Renal pelvis (tissue), 1 donor: ENCODE measurements at regions not wholly inside any gene's neighbourhood (a gene's known extent, or its start where the extent isn't known, plus 50 kb on each side); places are given as distances from the start of the nearest gene placed in this dataset.
A peak's percentile ranks its signal among the peaks of the same experiment; 100 is the strongest.

Source experiments
- DNase-seq: peaks from one replicate; pipeline ENCODE4 v3.0.0-alpha.2; 2013

DNA sequence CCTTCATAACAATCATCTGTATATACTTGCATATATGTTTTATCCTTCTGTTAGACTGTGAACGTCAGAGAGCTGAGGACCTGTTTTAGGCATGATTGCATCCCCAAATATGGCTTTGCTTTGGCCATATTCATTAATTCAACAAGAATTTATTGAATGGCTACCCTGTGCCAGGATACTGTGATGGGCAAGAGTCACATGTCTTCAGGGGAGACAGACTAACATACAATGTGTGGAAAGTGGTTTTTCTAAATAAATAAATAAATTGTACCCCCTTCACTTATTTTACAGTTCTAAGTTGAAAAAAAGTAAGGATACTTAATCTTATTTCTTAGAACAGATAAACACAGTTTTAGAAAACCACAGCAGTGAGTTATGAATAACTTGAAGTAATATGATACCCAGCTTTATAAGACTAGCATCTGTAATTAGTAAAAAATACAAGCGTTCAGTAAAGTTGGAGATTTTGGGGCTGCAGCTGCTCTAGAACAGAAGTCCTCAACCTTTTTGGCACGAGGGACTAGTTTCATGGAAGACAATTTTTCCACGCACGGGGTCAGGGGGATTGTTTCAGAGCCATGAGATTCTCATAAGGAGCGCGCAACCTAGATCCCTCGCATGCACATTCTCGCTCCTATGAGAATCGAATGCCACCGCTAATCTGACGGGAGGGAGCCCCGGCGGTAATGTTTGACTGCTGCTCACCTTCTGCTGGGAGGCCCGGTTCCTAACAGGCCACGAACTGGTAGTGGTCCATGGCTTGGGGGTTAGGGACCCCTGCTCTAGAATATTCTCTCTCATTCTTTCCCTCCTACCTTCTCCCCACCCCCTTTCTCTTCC lies 89.4 kb upstream of the MTPN start:
- no peak for DNase-seq

DNA sequence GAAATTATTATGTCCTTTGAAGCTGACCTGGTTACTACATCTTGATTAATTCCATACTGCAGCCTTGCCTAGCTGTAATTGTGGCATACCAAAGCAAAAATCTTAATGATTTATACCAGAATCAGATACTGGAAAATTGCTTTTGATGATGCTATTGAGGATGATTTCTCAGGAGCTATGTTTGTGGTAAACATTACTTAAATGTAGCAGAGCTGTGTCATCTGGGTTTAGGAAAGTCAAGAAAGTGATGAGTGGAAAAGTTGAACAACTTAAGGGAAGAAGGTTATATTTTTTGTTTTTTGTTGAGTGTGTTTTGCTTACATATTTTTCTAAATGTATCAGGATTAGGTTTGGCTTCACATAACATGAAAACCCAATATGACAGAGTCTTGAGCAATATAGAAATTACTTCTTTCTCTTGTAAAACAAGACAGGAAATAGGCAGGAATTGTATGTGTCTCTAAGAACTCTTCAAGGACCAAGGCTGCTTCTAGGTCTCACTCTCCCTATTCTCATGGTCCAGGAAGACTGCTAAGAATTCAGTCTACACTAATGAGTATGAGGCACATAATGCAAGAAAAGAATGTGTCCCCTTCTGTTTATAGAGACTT lies 87.6 kb upstream of the MTPN start:
- no peak for DNase-seq

DNA sequence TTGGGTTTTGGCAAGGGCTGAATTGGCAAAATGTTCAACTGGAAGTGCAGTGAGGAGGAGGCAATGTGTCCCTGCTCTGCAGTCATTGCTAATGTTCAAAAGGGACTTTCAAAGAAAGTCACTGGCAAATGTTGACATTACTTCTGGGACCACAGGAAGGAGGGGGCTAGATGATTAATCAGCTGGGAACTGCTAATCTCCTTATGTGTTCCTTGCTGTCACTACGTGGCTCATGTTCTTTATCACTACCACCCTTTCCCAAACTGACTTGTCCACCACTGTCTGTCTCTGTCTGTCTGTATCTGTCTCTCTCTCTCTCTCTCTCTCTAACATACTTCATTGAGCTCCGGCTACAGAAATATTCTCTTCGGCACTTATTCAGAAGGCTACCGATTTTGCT lies 86.9 kb upstream of the MTPN start:
- no peak for DNase-seq

DNA sequence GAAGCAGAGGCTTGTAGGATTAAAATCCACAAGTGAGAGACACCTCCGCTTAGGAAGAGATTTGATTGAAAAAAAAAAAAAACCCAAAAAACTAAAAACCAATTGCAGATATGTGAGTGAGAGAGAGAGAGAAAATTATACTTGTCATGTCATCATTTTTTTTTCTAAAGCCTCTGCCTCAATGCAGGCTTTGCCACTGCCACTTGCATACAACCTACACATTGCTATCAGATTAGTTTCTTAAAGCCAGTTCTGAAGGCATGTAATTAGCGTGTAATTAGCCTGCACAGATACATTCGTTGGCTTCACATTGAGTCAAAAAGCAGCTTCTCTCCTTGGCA lies 86.1 kb upstream of the MTPN start:
- DNase-seq = no peak

DNA sequence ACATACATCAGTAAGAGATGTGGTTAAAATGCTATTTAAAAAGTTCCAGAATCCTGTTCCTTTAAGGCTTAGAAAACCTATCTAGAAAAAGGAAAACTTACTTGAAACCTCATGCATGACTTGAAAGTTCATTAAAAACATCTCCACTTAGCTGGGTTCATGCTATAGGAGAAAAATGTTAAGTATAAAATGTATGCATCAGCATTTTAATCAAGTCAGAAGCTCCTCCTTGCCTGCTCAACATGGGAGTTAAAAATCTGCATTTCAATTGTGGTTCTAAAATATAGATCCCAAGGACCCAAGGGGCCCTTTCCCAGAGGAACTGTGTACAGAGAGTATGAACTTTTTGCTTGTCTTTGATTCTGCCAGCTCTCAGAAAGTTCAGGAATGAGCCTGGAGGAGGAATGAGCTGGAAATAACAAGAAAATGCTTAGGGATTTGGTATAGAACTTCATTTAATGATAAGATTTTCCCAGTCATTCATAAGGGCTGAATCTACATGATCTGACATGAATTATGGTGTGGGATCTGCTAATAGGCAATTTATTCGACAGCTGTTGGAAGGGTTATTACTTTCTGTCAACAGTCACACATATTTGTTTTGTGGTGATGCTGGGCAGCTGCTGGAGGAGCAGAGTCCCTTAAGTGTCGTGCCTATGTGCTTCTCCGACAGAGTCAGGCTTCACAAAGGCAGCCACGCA lies 85.6 kb upstream of the MTPN start:
- no peak for DNase-seq

DNA sequence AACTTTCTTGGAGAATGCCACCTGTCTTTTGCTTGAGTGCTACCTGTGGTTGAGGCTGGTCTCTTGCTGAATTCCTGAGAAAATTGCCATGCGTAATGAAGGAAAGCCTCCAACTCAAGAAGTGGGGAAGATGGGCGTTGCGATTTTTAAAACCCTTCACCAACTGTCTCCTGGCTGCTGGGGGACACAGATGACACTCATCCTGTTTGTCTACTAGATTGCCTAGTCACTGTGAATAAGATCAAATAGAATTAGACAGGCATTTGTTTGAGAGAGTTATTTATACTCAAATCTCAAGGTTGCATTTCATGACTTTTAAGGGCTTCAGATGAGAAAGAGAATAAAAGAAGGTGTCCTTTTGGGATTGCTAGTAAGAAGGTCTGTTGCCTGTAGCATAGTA lies 84.3 kb upstream of the MTPN start:
- no peak for DNase-seq

DNA sequence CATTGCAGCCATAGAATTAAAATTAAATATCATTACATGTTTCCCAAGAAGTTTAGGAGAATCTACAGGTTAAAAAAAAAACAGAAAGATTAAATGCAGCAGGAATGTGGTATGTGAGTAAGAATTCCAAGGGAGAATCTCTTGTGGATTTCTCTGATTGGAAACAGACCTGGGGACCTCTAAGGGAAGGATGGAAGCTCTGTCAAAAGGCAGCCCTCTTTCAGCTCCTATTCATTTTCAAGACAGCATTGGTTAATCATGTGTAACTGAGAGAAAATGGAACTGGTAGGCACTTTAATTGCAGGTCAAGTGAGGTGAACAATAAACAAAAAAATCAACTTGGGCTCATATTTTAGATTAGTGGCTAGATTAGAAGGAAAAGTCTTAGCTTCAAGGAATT lies 81.4 kb upstream of the MTPN start:
- DNase-seq = no peak

DNA sequence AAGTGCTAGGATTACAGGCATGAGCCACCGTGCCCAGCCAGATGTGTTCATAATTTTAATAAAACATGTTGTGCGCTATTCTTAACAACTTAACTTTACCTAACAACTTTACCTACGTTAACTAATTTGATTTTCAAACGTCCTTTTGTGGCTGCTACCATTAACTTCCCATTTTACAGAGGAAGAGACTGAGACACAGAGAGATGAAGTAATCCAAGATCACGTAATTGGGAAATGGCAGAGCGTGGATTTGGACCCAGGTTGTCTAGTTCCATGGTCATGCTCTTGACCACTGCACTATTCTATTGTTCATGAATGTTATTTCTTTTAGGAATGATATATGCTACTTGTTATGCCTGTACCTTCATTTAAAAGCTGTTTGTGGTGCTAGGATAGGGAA lies 80.3 kb upstream of the MTPN start:
- no peak for DNase-seq

DNA sequence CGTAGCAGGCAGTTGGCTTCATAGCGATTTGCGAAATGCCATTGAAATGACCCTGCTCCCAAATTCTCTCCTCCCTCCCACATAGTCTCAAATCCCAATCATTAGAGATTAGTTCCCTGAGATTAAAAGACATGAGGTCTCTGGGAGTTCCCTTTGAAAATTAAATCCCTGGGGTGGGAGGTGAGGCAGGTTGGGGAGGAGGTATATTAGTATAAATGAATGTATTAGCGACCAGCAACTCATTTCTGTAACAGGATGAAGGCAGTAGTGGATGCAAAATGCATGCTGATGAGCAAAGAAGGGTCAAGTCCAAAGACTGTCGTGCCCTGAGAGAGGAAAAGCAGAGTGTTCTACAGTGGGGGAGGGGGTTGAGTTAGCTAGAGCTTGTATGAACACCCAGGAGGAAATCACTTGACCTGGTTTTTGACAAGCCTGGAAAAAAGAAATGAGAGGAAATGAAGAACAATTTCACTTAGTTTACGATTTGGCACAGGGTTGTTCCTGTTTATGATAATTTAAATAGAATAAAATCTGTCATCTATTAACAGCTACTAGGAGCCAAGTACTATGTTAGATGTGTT lies 79.6 kb upstream of the MTPN start:
- no peak for DNase-seq

DNA sequence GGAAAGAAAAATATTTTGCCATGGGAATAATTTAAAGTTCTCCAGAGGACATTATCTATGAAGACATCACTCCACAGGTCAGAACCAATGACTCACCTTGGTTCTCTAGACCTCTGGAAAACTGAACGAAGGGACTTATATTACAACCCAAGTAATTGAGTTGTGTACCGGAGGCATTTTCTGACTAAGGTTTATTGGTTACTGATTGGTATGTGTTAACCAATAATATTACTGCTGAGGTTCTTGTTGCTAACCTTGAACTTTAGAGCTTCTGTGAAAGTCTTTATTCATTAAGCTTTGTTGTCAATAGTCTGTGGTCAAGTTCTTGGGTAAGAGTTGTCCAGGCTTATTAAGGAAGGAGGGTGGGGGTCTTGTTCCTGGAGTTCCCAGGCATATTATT lies 78.1 kb upstream of the MTPN start:
- no peak for DNase-seq

DNA sequence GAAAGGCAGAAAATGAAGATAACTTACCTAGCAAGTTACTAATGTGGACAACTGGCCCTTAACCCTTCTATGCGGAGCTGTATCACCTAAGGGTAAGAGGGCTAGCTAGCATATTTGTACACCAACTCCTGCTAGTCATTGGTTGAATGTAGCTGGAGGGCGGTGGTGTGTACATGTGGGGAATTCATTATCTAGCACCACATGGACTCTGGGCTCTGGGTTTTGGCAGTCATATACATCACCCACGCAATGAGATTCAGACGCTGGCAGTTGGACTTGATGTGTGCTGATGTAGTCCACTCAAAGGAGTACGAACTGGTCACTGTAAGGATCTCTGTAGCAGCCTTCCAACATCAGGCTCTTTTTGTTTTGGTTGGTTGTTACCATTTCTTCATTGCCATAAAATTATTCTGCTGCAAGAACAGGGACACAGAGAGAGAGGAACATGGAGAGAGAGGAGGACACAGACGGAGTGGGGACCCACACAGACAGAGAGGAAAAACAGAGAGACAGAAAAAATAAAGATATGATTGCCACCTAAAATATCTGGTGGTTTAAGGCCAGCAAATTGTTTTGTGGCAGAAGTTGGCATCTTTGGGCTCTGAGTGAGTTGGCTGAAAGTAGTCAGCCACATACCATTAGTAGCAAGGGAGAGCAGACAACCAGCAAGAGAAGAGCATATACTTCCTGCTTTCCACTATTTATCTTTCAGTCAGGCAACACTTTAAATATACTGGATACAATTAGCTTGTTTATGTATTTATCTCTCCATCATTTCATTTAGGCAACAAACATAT lies 76.7 kb upstream of the MTPN start:
- no peak for DNase-seq

DNA sequence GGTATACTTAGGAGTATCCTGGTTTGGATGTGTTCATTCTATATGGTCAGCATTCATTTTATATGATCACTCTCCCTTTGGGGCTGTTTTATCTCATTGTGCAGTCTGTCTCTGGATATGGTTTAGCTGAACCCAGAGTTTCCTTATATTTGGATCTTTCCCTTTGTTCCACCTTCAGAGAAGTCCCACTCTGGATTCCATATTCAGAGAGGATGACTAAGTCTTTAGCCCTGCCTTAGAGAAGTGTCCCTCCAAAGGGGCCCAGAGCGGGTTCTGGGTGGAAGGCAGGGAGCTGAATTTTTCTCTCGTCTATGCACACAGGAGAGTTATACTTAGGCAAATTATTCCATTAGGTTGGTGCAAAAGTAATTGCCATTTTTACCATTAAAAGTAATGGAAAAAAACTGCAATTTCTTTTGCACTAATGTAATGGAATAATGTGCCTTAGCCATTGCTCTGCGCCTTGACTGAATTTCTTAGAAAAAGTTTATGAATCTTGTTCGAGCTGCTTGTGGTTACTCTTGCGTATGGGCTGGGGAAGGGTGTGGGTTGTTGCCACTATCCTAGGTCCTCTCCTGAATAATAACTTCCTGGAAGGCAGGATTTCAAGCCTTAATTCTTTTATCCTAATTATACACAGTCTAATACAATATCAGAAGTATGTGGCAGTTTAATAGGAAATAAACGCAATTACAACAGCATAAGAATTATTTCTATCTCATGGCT lies 74.2 kb upstream of the MTPN start:
- no peak for DNase-seq

DNA sequence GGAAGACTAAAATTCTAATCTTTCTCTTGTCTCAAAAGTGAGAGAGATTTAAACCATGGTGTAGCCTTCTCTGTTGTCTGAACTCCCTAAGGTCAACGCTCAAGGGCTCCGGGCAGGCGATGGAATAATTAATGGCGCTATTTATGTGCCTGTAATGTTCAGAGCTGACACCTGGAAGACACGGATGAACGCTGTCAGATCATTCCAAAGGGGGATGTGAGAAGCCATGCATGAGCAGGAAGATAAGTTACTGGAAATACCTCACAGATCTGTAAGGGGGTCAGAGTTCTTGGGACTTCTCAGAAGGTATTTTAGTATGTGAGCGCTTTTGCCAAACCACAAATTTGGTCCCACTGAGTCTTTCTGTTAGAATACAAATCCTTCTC lies 73.3 kb upstream of the MTPN start:
- peak; percentile 82 for DNase-seq

DNA sequence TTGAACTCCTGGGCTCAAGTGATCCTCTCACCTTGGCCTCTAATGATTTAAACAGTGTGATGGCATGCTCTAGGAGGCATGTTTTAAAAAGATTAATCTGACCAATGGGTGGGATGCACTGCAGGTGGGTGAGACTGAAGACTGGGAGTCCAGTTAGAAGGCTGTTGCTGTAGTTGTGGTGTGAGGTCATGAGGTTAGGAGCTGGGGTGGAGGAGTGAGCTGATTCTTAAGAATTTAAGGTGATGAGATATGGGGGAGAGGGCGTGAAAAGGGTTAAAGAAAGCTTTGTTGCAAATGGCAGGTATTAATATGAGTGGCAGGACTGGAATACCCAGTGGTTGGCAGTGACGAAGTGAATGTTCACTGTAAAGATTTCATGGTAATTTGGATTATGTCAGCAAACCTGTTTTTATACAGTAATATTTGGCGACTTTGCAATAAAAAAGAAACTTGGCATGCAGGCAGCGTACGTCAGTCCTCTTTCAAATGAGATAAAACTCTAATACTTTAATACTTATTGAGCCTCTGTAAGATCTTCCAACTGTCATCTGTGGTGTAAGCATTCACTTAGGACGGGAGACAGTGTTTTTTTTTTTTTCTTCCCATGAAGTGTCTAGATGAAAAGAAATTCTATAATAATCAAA lies 72.8 kb upstream of the MTPN start:
- no peak for DNase-seq

DNA sequence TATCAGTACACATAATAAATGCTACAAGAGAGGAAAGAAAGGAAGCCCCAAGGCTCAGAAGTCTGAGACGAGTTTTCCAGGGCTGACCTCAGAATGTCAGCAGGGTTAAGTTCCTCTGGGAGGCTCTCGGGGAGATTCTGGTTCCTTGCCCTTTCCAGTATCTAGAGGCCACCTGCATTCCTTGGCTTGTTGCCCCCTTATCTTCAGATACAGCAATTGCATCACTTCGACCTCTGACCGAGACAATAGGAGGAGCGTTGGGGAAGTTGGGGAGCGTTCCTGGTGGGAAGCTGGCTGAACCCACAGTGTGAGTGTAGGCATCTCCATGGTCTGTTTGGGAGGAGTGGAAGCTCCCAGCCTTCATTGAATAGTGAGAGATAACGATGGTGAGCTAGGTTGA lies 72.0 kb upstream of the MTPN start:
- no peak for DNase-seq

DNA sequence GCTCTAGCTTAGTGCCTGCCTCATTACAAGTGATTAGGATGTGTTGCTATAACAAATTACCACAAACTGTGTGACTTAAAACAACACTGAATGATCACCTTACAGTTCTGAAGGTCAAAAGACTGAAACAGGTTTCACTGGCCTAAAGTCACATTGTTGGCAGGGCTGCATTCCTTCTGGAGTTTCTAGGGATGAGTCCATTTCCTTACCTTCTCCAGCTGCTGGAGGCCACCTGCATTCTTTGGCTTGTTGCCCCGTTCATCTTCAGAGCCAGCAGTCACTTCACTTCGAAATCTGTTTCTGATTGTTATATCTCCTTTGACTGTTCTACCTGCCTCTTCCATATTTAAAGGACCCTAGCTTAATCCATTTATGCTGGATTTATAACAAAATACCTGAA lies 69.4 kb upstream of the MTPN start:
- DNase-seq = no peak

DNA sequence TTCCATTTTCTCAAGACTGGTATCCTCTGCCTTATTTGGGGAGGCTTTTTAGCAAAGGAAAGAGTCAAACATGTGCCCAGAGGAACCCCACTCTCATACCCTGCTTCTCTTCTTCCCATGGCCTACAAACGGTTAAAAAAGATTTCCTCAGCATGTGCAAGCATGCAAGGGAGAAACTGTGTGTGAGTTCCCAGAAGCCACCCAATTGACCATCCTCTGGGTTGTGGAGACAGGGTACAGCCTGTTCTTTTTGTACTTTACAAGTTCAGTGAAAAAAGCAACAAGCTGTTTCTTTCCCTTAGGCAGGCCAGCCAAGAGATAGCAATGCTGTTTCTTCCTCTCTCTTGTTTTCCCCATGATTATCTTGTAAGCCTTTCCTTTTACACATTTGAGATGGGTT lies 68.8 kb upstream of the MTPN start:
- no peak for DNase-seq

DNA sequence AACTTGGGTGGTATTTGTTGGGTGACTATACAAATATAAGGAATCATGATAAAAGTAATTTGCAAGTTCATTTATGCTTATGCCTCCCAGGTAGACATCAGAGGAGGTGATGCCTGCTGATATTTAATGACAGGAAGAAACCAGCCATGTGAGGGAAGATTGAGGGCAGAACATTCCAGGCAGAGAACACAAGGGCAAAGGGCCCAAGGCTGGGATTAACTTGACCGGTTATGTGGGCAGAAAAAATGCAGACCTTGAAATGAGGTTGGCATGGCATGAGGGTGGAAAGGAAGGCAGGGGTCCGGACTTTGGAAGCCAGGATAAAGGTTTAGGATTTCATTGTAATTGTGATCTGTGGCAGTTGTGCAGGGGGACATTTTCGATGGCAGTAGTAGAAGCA lies 68.0 kb upstream of the MTPN start:
- DNase-seq = no peak

DNA sequence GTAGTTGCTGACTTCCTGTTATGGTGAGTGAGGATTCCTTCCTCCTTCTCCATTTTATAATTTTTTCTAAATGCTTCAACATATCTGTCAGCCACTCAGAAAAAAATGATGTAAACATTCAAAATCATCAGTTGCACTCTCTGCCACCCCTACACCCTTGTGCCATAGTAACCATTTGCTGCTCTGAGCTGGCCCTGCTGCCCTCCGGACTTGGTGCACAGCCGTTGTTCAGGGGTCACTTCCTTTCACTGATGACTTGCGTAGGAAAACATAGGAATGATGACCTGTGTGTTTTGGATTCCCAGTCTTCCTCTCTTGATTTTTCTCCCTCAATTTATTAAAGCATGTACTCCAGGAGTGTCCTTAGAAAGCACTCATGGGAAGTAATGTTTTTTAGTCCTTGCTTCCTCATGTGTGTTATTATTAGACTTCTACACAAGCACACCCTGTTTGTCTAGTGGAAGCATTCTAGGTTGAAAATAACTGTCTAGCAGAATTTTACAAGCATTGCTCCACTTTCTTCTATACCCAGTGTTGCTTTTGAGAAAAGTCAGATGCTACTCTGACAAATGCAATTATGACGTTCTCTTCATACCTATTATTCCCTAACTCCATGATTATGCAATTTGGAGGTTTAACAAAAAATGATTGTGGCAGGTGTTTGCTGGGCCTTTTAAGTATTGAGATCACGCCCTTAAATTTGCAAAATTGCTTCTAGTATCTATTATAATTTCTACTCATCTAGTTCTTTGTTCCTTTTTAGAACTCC lies 62.6 kb upstream of the MTPN start:
- no peak for DNase-seq

DNA sequence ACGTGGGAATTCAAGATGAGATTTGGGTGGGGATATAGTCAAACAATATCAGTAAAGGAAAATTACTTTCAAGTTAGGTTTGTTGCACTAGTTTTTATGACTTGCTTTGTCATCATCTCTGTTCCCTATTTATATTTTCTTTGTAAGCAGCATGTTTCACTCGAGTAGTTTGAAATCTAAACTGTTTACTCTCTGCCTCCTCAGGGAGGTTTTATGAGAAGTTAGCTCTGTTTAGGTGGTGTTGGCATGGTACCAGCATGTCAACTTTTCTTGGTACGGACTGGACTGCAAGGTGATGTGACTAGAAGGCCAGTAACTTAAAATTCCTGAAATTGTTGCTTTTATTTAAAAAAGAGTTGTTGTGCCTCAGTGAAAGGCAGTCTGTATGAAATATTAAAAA lies 59.2 kb upstream of the MTPN start:
- DNase-seq = peak; percentile 61
